HUES48 (cell line): ENCODE measurements at regions not wholly inside any gene's neighbourhood (a gene's known extent, or its start where the extent isn't known, plus 50 kb on each side); places are given as distances from the start of the nearest gene placed in this dataset.

Experiments
- H3K27ac ChIP-seq: one replicate; pipeline ENCODE4 v1.7.0; 2013; ENCODE audit warnings: low read depth, low read length, inconsistent platforms
- H3K27me3 ChIP-seq: 2 replicates; pipeline ENCODE4 v1.6.1; 2013; ENCODE audit warnings: mild to moderate bottlenecking, low read length; ENCODE audit not compliant: control insufficient read depth, insufficient read depth
- H3K36me3 ChIP-seq: 2 replicates; pipeline ENCODE4 v1.6.1; 2013; ENCODE audit warnings: low read length; ENCODE audit not compliant: control insufficient read depth, insufficient read depth
- H3K4me1 ChIP-seq: 2 replicates; pipeline ENCODE4 v1.6.1; 2013; ENCODE audit warnings: mild to moderate bottlenecking, low read length; ENCODE audit not compliant: control insufficient read depth, insufficient read depth
- H3K4me3 ChIP-seq: 2 replicates; pipeline ENCODE4 v1.5.1; 2013; ENCODE audit warnings: mild to moderate bottlenecking, low read depth, low read length
- H3K9ac ChIP-seq: 2 replicates; pipeline ENCODE4 v1.6.1; 2013; ENCODE audit warnings: mild to moderate bottlenecking, low read depth, low read length, moderate library complexity
- H3K9me3 ChIP-seq: 2 replicates; pipeline ENCODE4 v1.6.1; 2013; ENCODE audit warnings: low read length; ENCODE audit not compliant: control insufficient read depth, insufficient read depth

GRCh38 chr4:18480928-18481327 is 459.4 kb upstream of the LCORL start:
- H3K4me3 ChIP-seq = no peak overlapping the region
- no peaks in the 10 kb centered on the region for H3K27me3 ChIP-seq
- H3K4me1 ChIP-seq = no peaks in the 10 kb centered on the region
- no peak overlapping the region for H3K9ac ChIP-seq
- H3K36me3 ChIP-seq = no peaks in the 10 kb centered on the region
- H3K27ac ChIP-seq = no peak overlapping the region
- H3K9me3 ChIP-seq = peaks cover 28% of the 10 kb centered on the region

GRCh38 chr4:18480342-18480741 is 458.8 kb upstream of the LCORL start:
- no peaks in the 10 kb centered on the region for H3K27me3 ChIP-seq
- H3K27ac ChIP-seq = no peak overlapping the region
- peaks cover 29% of the 10 kb centered on the region for H3K9me3 ChIP-seq
- no peaks in the 10 kb centered on the region for H3K4me1 ChIP-seq
- no peaks in the 10 kb centered on the region for H3K36me3 ChIP-seq
- no peak overlapping the region for H3K4me3 ChIP-seq
- H3K9ac ChIP-seq = no peak overlapping the region

- no peak overlapping the region for H3K27ac ChIP-seq
- peaks cover 27% of the 10 kb centered on the region for H3K9me3 ChIP-seq
- no peaks in the 10 kb centered on the region for H3K4me1 ChIP-seq
- H3K27me3 ChIP-seq = no peaks in the 10 kb centered on the region
- H3K9ac ChIP-seq = no peak overlapping the region
- no peak overlapping the region for H3K4me3 ChIP-seq
- no peaks in the 10 kb centered on the region for H3K36me3 ChIP-seq
Measured at GRCh38 chr4:18479825-18480224, 458.3 kb upstream of the LCORL start.

- H3K4me1 ChIP-seq = no peaks in the 10 kb centered on the region
- H3K4me3 ChIP-seq = no peak overlapping the region
- no peaks in the 10 kb centered on the region for H3K27me3 ChIP-seq
- H3K27ac ChIP-seq = no peak overlapping the region
- no peak overlapping the region for H3K9ac ChIP-seq
- no peaks in the 10 kb centered on the region for H3K36me3 ChIP-seq
- no peaks in the 10 kb centered on the region for H3K9me3 ChIP-seq
Measured at GRCh38 chr4:18463987-18464559, 442.5 kb upstream of the LCORL start.

GRCh38 chr4:18458465-18458864 is 436.9 kb upstream of the LCORL start:
- Histone ChIP-seq H3K4me3 (no peak overlapping the region), H3K27me3 (no peaks in the 10 kb centered on the region), H3K4me1 (no peaks in the 10 kb centered on the region), H3K9ac (no peak overlapping the region), H3K27ac (no peak overlapping the region), H3K36me3 (no peaks in the 10 kb centered on the region), H3K9me3 (no peaks in the 10 kb centered on the region)

GRCh38 chr4:18454349-18454748 is 432.8 kb upstream of the LCORL start:
- Histone ChIP-seq H3K9me3 (no peaks in the 10 kb centered on the region), H3K36me3 (no peaks in the 10 kb centered on the region), H3K4me1 (no peaks in the 10 kb centered on the region), H3K9ac (no peak overlapping the region), H3K27ac (no peak overlapping the region), H3K4me3 (no peak overlapping the region), H3K27me3 (no peaks in the 10 kb centered on the region)

GRCh38 chr4:18445110-18445509 is 423.6 kb upstream of the LCORL start:
- no peak overlapping the region for H3K27ac ChIP-seq
- no peak overlapping the region for H3K9ac ChIP-seq
- H3K36me3 ChIP-seq = no peaks in the 10 kb centered on the region
- peaks cover 2% of the 10 kb centered on the region; the same call in 1 of the 2 replicates for H3K9me3 ChIP-seq
- peaks cover 9% of the 10 kb centered on the region for H3K4me1 ChIP-seq
- H3K27me3 ChIP-seq = no peaks in the 10 kb centered on the region
- H3K4me3 ChIP-seq = no peak overlapping the region

GRCh38 chr4:18444206-18444605 is 422.7 kb upstream of the LCORL start:
- H3K27me3 ChIP-seq = no peaks in the 10 kb centered on the region
- H3K36me3 ChIP-seq = no peaks in the 10 kb centered on the region
- H3K4me3 ChIP-seq = no peak overlapping the region
- H3K9me3 ChIP-seq = peaks cover 2% of the 10 kb centered on the region; the same call in 1 of the 2 replicates
- H3K27ac ChIP-seq = no peak overlapping the region
- H3K4me1 ChIP-seq = peaks cover 9% of the 10 kb centered on the region
- no peak overlapping the region for H3K9ac ChIP-seq

- peaks cover 9% of the 10 kb centered on the region for H3K4me1 ChIP-seq
Measured at GRCh38 chr4:18442957-18443356, 421.4 kb upstream of the LCORL start.

GRCh38 chr4:18441676-18442075 is 420.1 kb upstream of the LCORL start:
- Histone ChIP-seq H3K27ac (no peak overlapping the region), H3K9me3 (peaks cover 2% of the 10 kb centered on the region; the same call in 1 of the 2 replicates), H3K4me1 (peaks cover 9% of the 10 kb centered on the region), H3K27me3 (no peaks in the 10 kb centered on the region), H3K36me3 (no peaks in the 10 kb centered on the region), H3K9ac (no peak overlapping the region), H3K4me3 (no peak overlapping the region)

More at GRCh38 chr4:18442957-18443356, 421.4 kb upstream of the LCORL start:
- Histone ChIP-seq H3K27me3 (no peaks in the 10 kb centered on the region), H3K36me3 (no peaks in the 10 kb centered on the region), H3K27ac (no peak overlapping the region), H3K9me3 (peaks cover 2% of the 10 kb centered on the region; the same call in 1 of the 2 replicates), H3K9ac (no peak overlapping the region), H3K4me3 (no peak overlapping the region)

GRCh38 chr4:18441203-18441590 is 419.6 kb upstream of the LCORL start:
- H3K36me3 ChIP-seq = no peaks in the 10 kb centered on the region
- H3K4me3 ChIP-seq = no peak overlapping the region
- H3K9ac ChIP-seq = no peak overlapping the region
- no peak overlapping the region for H3K27ac ChIP-seq
- H3K9me3 ChIP-seq = peaks cover 2% of the 10 kb centered on the region; the same call in 1 of the 2 replicates
- no peaks in the 10 kb centered on the region for H3K27me3 ChIP-seq
- H3K4me1 ChIP-seq = peaks cover 9% of the 10 kb centered on the region
